ENCODE measurements at regions not wholly inside any gene's neighbourhood (a gene's known extent, or its start where the extent isn't known, plus 50 kb on each side); places are given as distances from the start of the nearest gene placed in this dataset.
"Not testable (repeated sequence)": the region's sequence is repeated elsewhere in the genome, so short reads cannot be mapped to it uniquely, and the experiment has no call there.

DNA sequence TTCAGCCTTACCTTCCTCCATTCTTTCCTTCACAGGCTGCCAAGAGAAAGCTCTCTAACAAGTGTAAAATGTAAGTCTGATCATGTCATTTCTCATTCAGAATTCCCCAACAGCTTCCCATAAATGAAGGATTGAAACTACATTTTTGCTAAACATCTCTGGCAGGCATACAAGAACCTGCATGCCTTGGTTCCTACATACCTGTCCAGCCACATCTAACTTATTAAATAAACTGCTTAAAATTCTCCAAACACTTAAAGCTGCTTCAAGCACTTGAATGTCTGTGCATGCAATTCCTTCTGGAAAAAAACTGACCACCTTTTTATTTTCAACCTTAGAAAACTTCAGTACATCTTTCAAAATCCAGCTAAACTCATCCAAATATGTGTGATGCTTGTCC is 84.4 kb upstream of the DCN start:
- DNase-seq (ENCODE audit: low read depth, low spot score), result no peak
- H3K27ac ChIP-seq, result no peak overlapping the region

DNA sequence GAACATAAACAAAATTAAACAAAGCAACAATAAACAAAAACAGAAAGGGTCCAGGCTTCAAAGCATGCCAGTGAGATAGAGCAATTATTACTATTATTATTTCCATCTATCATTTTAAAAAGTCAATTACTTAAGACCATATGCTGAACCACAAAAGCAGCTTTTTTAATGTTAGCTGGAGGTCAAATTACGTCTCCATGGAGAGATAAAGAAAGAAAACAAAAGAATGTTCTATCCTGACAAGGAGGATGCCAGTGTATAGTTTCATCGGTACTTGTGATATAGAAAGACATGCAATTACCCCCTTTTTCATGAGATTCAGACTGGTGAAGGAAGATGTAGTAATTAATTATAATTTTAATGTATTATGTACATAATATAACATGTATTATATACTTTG is 81.6 kb upstream of the DCN start:
- no peak for DNase-seq (ENCODE audit: low read depth, low spot score)
- no peak overlapping the region for H3K27ac ChIP-seq

- no peak for DNase-seq (ENCODE audit: low read depth, low spot score)
- no peak overlapping the region for H3K27ac ChIP-seq
These were observed 79.4 kb upstream of the DCN start for GRCh38 chr12:91261820-91262676.

DNA sequence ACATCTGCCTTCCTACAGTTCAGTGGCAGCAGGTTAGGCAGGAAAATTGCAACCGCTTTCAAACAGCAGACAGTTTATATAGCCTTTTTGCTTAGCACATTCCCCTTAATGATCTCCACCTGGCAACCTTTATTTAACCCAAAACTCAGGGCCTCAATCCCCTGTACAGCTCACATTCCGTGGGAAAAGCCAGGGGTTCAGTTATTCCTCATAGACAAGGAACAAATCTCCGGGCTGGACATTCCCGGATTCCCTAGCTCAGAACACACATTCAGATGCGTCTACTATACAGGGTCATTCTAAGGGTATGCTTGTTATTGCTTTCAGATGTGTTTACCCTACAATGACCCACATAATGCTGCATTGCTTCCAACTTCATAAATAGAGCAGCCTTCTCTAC is 73.8 kb upstream of the DCN start:
- DNase-seq (ENCODE audit: low read depth, low spot score), result no peak
- no peak overlapping the region for H3K27ac ChIP-seq

- no peak overlapping the region for H3K27ac ChIP-seq
- no peak for DNase-seq (ENCODE audit: low read depth, low spot score)
These were observed 69.7 kb upstream of the DCN start for GRCh38 chr12:91252341-91252740.

- H3K27ac ChIP-seq, result no peak overlapping the region
- no peak for DNase-seq (ENCODE audit: low read depth, low spot score)
These were observed 67.7 kb upstream of the DCN start for GRCh38 chr12:91250273-91250665.

DNA sequence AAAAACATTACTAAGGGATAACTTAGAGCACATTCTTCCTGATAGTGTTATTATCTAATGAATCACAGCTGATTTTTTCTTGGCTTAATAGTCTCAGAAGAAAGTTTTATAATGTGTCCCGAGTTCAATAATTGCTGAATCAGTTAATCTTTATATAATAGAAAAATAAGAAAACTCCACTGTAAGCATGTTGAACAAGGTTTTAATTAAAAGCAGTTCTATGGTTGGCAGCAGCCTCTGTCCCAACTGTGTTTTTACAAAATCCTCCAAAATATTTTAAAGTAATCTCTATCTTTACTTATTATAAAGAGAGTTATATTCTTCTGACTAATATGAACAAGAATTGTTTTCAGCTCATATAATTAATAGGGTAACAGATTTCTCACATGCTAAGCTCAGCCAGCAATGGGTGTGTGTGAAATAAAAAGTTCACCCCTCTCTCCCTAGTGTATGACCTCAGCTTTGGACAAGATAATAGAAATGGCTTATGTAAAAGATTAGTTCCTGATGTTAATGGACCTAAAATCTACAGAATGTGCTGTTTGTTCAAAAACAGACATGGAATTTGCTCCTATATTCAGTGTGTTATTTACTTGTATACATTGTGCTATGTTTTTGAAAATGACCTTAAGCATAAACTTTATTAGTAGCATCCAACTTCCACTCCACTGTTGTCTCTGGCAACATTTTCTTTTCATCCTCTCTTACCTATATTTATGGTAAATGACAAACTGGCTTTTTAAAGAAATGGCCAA is 67.1 kb upstream of the DCN start:
- no peak overlapping the region for H3K27ac ChIP-seq
- no peak for DNase-seq (ENCODE audit: low read depth, low spot score)

DNA sequence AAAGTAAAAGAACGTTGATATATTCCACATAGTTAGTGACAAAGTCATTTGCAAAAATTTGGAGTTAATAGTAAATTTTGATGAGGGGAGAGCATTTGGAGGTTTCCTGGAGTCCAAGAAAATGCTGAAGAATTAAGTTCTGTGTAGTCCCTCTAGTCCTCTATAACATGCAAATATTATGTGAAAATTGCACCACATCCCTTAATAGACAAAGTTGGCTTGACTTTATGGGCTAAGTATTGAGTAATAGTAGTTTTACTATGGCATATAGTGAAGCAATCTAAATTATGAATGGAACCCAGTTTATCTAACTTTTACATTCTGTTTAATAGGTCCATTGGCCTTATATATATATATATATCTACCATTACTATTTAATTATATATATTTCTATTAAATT is 66.4 kb upstream of the DCN start:
- H3K27ac ChIP-seq, result no peak overlapping the region
- no peak for DNase-seq (ENCODE audit: low read depth, low spot score)

GRCh38 chr12:91243177-91243576 is 60.6 kb upstream of the DCN start:
- H3K27ac ChIP-seq; DNase-seq (ENCODE audit: low read depth, low spot score): not testable (repeated sequence)

DNA sequence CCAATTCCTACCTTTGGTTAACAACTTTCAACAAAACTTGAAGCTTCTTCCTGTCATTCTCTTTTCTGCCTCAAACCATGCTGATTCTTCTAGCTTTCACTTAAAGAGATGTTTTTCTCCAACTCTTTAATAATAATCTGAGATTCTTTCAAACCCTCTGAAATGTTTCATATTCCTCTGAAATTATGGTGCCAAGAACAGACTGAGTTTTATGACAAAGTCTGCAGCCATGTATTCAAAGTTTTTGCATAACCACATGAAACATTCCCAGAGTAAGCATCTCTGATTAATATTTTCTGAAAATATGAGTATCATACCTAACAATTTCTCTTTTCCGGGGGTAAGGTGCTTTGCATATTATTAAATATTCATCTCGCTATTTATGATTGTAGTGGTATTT is 59.1 kb upstream of the DCN start:
- no peak overlapping the region for H3K27ac ChIP-seq
- DNase-seq (ENCODE audit: low read depth, low spot score), result no peak

GRCh38 chr12:91240386-91241095 is 57.9 kb upstream of the DCN start:
- no peak overlapping the region for H3K27ac ChIP-seq
- no peak for DNase-seq (ENCODE audit: low read depth, low spot score)

DNA sequence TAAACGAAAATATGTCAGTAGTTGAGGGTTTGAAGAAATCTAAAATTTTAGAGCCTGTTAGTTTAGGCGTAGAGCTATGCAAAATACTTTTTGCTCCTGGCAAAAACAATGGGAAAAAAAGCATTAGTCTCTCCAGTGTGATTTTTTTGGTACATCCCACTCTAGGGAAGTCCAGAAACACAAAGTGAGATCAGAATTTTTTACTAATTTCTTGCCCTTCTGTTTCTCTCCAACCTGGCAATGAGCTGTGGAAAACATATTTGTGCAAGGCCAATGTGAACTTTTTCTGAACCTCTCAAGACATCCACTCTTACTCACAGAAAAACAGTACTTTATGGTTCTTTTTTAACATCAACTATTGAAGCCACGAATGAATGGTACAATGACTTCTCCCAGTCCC is 56.9 kb upstream of the DCN start:
- no peak overlapping the region for H3K27ac ChIP-seq
- DNase-seq (ENCODE audit: low read depth, low spot score), result no peak
